A673 (cell line): ENCODE measurements at regions not wholly inside any gene's neighbourhood (a gene's known extent, or its start where the extent isn't known, plus 50 kb on each side); places are given as distances from the start of the nearest gene placed in this dataset.

Experiments used
- BruUV-seq: library from RNA; stranded (reverse); fragments of 400-500 nt; replicated peaks from 2 replicates; lab custom pipeline; 2021; lab: Mats Ljungman, UMichigan
- CTCF ChIA-PET: fragments of 300-600 bp; sonication (Branson Sonifier 250); formaldehyde crosslinking; loops from one replicate; lab custom pipeline; 2022; ENCODE audit warnings: antibody characterized with exemption; lab: Charles Lee
- POLR2A ChIA-PET: fragments of 300-600 bp; sonication (Branson Sonifier 250); formaldehyde crosslinking; loops from one replicate; lab custom pipeline; 2022; ENCODE audit warnings: antibody characterized with exemption; ENCODE audit not compliant: low non-redundant PET; lab: Charles Lee
- DNase-seq: peaks from one replicate; pipeline ENCODE4 v3.0.0-alpha.2; 2015; ENCODE audit warnings: low spot score
- H3K27ac ChIP-seq: fragments of 200-600 bp; sonication (generic); 2 replicates; pipeline ENCODE4 v1.5.1; 2016; ENCODE audit warnings: mixed run types, low read depth, mild to moderate bottlenecking, mixed read lengths, antibody characterized with exemption, low read length; ENCODE audit not compliant: poor library complexity, severe bottlenecking
- H3K27me3 ChIP-seq: fragments of 200-600 bp; sonication (generic); replicated peaks from 2 replicates; pipeline ENCODE4 v1.6.1; 2017; ENCODE audit warnings: mixed run types, low read depth, mild to moderate bottlenecking, mixed read lengths, antibody characterized with exemption, low read length; ENCODE audit not compliant: insufficient read depth, poor library complexity
- H3K36me3 ChIP-seq: fragments of 200-600 bp; sonication (generic); 2 replicates; pipeline ENCODE4 v1.6.1; 2016; ENCODE audit warnings: mixed run types, mild to moderate bottlenecking, mixed read lengths, antibody characterized with exemption, low read length; ENCODE audit not compliant: insufficient read depth, poor library complexity, severe bottlenecking
- H3K4me1 ChIP-seq: fragments of 200-600 bp; sonication (generic); 2 replicates; pipeline ENCODE4 v1.6.1; 2017; ENCODE audit warnings: mixed run types, mild to moderate bottlenecking, mixed read lengths, antibody characterized with exemption, low read length; ENCODE audit not compliant: insufficient read depth, poor library complexity, severe bottlenecking
- H3K4me3 ChIP-seq: fragments of 200-600 bp; sonication (generic); 2 replicates; pipeline ENCODE4 v1.5.1; 2016; ENCODE audit warnings: low read depth, mixed run types, mild to moderate bottlenecking, mixed read lengths, low read length; ENCODE audit not compliant: poor library complexity, severe bottlenecking
- H3K9me3 ChIP-seq: fragments of 200-600 bp; sonication (generic); 2 replicates; pipeline ENCODE4 v1.6.1; 2016; ENCODE audit warnings: mixed run types, low read depth, mild to moderate bottlenecking, mixed read lengths, antibody characterized with exemption, low read length; ENCODE audit not compliant: poor library complexity, severe bottlenecking
- EZH2 ChIP-seq: fragments of 200-600 bp; sonication (generic); IDR thresholded peaks from 2 replicates; pipeline ENCODE4 v1.6.1; 2017; ENCODE audit warnings: borderline replicate concordance, low read depth, mild to moderate bottlenecking, mixed read lengths, antibody characterized with exemption, low read length; ENCODE audit not compliant: poor library complexity, severe bottlenecking
- intact Hi-C: fragments of 100-400 bp; cut with micrococcal nuclease; formaldehyde crosslinking; loops from one replicate; pipeline ENCODE4 v1.10.0; 2022; ENCODE audit not compliant: unreplicated experiment
- TF ChIP-seq, protein P1 (sequence below): fragments of 300-800, 200-600 bp; sonication (generic); conservative IDR thresholded peaks from 2 replicates; pipeline ENCODE4 v1.5.1; 2017; ENCODE audit warnings: low read depth, mild to moderate bottlenecking, antibody characterized with exemption, low read length, moderate library complexity, mixed read lengths

DNA sequence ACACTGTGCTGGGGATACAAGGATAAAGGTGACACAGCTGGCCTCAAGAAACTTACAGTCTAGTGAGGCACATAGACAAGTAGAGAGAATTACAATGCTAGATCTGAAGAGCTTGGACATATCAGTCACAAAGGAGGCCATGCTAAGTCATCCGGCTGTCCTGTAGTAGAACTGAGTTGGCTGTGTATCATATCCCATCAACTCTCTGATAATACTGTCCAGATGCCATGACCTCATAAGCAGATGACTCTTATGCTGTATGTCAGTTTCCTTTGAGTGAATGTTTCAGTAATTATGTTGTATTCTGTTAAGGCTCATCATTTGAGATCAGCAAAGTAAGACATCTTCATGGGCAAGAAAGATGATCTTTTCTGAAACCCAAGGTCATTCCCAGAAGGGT, 442.9 kb downstream of the MID1IP1 start:
- ChIA-PET CTCF (no interaction called here), POLR2A (no interaction called here)
- BruUV-seq, result no TSS peak
- H3K27me3 ChIP-seq, result no peaks in the 10 kb centered on the region
- H3K27ac ChIP-seq, result no peak overlapping the region
- H3K4me3 ChIP-seq, result no peak overlapping the region
- TF ChIP-seq, protein P1, sequence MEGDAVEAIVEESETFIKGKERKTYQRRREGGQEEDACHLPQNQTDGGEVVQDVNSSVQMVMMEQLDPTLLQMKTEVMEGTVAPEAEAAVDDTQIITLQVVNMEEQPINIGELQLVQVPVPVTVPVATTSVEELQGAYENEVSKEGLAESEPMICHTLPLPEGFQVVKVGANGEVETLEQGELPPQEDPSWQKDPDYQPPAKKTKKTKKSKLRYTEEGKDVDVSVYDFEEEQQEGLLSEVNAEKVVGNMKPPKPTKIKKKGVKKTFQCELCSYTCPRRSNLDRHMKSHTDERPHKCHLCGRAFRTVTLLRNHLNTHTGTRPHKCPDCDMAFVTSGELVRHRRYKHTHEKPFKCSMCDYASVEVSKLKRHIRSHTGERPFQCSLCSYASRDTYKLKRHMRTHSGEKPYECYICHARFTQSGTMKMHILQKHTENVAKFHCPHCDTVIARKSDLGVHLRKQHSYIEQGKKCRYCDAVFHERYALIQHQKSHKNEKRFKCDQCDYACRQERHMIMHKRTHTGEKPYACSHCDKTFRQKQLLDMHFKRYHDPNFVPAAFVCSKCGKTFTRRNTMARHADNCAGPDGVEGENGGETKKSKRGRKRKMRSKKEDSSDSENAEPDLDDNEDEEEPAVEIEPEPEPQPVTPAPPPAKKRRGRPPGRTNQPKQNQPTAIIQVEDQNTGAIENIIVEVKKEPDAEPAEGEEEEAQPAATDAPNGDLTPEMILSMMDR, result no peak
- no peak for TF ChIP-seq EZH2
- intact Hi-C loops, result loop anchor here (5.0 to 10.0 kb wide), 2 partner anchors 489 to 582 kb away; no protein-coding TSS in a partner anchor
- H3K4me1 ChIP-seq, result no peaks in the 10 kb centered on the region
- DNase-seq, result no peak
- no peaks in the 10 kb centered on the region for H3K36me3 ChIP-seq
- H3K9me3 ChIP-seq, result no peaks in the 10 kb centered on the region

DNA sequence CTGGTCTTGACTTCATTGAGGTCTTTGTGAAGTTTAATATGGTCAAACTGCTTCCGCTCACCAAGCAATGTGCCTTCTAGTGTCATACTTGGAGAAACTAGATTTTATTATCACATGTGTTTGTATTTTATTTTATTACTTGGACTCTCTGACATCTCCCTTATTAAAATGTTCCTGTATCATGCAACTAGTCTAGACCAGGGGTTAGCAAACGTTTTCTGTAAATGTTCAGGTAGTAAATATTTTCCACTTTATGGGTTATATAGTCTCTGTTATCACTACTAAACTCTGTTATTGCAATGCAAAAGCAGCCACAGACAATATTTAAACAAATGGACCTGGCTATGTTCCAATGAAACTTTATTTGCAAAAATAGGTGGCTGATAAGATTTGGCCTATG, 443.8 kb downstream of the MID1IP1 start:
- Histone ChIP-seq H3K4me1 (no peaks in the 10 kb centered on the region), H3K27me3 (no peaks in the 10 kb centered on the region), H3K9me3 (no peaks in the 10 kb centered on the region), H3K4me3 (no peak overlapping the region), H3K27ac (no peak overlapping the region), H3K36me3 (no peaks in the 10 kb centered on the region)
- ChIA-PET POLR2A (no interaction called here), CTCF (no interaction called here)
- DNase-seq, result no peak
- BruUV-seq, result no TSS peak
- intact Hi-C loops, result loop anchor here (10.0 kb wide), 1 partner anchor 490 kb away; no protein-coding TSS in a partner anchor
- TF ChIP-seq EZH2, result no peak
- TF ChIP-seq, protein P1, result no peak

DNA sequence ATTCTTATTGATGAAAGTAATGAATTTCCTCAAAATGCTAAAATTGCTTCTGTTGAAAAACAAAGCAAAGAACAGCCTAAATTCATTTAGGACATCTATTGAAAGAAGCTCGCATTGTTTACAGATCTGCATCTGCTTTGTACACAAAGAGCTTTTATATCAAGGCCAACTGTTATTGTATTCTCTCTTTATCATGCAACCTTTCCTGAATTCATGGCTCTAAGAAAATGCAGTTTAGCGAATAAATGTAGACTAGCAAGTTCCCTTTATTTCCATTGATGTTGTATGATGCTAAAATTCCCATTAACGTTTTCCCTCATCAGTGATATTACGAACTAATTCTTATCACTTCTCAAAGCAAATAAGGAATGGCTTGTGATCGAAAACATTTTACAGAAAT, 446.3 kb downstream of the MID1IP1 start:
- intact Hi-C loops, result loop anchor here (10.0 kb wide), 1 partner anchor 493 kb away; no protein-coding TSS in a partner anchor
- DNase-seq, result no peak
- Histone ChIP-seq H3K27me3 (peaks cover 5% of the 10 kb centered on the region), H3K27ac (no peak overlapping the region), H3K4me1 (no peaks in the 10 kb centered on the region), H3K36me3 (no peaks in the 10 kb centered on the region), H3K4me3 (no peak overlapping the region), H3K9me3 (no peaks in the 10 kb centered on the region)
- BruUV-seq, result no TSS peak
- no peak for TF ChIP-seq EZH2
- TF ChIP-seq, protein P1, result no peak
- CTCF ChIA-PET, result no interaction called here
- POLR2A ChIA-PET, result no interaction called here
